IMR-90 (cell line): ENCODE measurements at regions not wholly inside any gene's neighbourhood (a gene's known extent, or its start where the extent isn't known, plus 50 kb on each side); places are given as distances from the start of the nearest gene placed in this dataset.

Experiments
- ATAC-seq: fragments of 200-7000 bp; cut with Tn5 transposase; 2 replicates; pipeline ENCODE4 v1.9.1; 2020; ENCODE audit warnings: low read depth, mild to moderate bottlenecking, moderate library complexity
- BruUV-seq: library from RNA; stranded (reverse); fragments of 400-500 nt; replicated peaks from 2 replicates; lab custom pipeline; 2021; lab: Mats Ljungman, UMichigan
- CTCF ChIA-PET: fragments of 300-600 bp; formaldehyde crosslinking; extraction: SDS; loops from one replicate; lab custom pipeline; 2021; ENCODE audit warnings: antibody characterized with exemption; lab: Yijun Ruan, JAX
- POLR2A ChIA-PET: fragments of 300-600 bp; sonication (Branson Sonifier 250); formaldehyde crosslinking; loops from one replicate; lab custom pipeline; 2022; ENCODE audit warnings: antibody characterized with exemption; ENCODE audit not compliant: unreplicated experiment; lab: Charles Lee
- DNase-seq: peaks from one replicate; pipeline ENCODE4 v3.0.0; 2013
- H2AFZ ChIP-seq: replicated peaks from 2 replicates; pipeline ENCODE3; 2013; ENCODE audit warnings: low read length, mild to moderate bottlenecking; ENCODE audit not compliant: poor library complexity
- H2AK5ac ChIP-seq: 2 replicates; pipeline ENCODE4 v1.6.1; 2013; ENCODE audit warnings: low read depth, low read length, inconsistent platforms
- H2AK9ac ChIP-seq: replicated peaks from 2 replicates; pipeline ENCODE3; 2013; ENCODE audit warnings: mild to moderate bottlenecking, low read depth, low read length, moderate library complexity; ENCODE audit not compliant: poor library complexity
- H2BK120ac ChIP-seq: 2 replicates; pipeline ENCODE4 v1.6.1; 2013; ENCODE audit warnings: low read depth, low read length, inconsistent platforms
- H2BK15ac ChIP-seq: 3 replicates; pipeline ENCODE4 v1.6.1; 2013; ENCODE audit warnings: low read depth, low read length, inconsistent platforms
- H2BK20ac ChIP-seq: 2 replicates; pipeline ENCODE4 v1.6.1; 2013; ENCODE audit warnings: low read depth, mild to moderate bottlenecking, inconsistent platforms, low read length, moderate library complexity
- H2BK5ac ChIP-seq: 2 replicates; pipeline ENCODE4 v1.6.1; 2013; ENCODE audit warnings: mild to moderate bottlenecking, low read depth, low read length, inconsistent platforms; ENCODE audit not compliant: poor library complexity, severe bottlenecking
- H3K14ac ChIP-seq: replicated peaks from 2 replicates; pipeline ENCODE4 v1.6.1; 2013; ENCODE audit warnings: low read depth, low read length, inconsistent platforms
- H3K18ac ChIP-seq: 2 replicates; pipeline ENCODE4 v1.6.1; 2013; ENCODE audit warnings: low read depth, low read length, control low read depth
- H3K23ac ChIP-seq: 2 replicates; pipeline ENCODE4 v1.6.1; 2013; ENCODE audit warnings: low read depth, low read length, inconsistent platforms
- H3K27ac ChIP-seq: 2 replicates; pipeline ENCODE4 v1.5.1; 2013; ENCODE audit warnings: mild to moderate bottlenecking, control low read depth, low read length; ENCODE audit not compliant: insufficient read depth
- H3K27me3 ChIP-seq: 2 replicates; pipeline ENCODE4 v1.6.1; 2013; ENCODE audit warnings: low read length; ENCODE audit not compliant: control insufficient read depth, insufficient read depth
- H3K36me3 ChIP-seq: 2 replicates; pipeline ENCODE4 v1.6.1; 2013; ENCODE audit warnings: low read length, mixed read lengths; ENCODE audit not compliant: control insufficient read depth, insufficient read depth
- H3K4ac ChIP-seq: 2 replicates; pipeline ENCODE4 v1.6.1; 2013; ENCODE audit warnings: low read depth, low read length, inconsistent platforms
- H3K4me1 ChIP-seq: 2 replicates; pipeline ENCODE4 v1.6.1; 2013; ENCODE audit warnings: low read length, mixed read lengths; ENCODE audit not compliant: control insufficient read depth, insufficient read depth
- H3K4me2 ChIP-seq: 2 replicates; pipeline ENCODE4 v1.6.1; 2013; ENCODE audit warnings: low read depth, mild to moderate bottlenecking, control low read depth, low read length, moderate library complexity
- H3K4me3 ChIP-seq: 2 replicates; pipeline ENCODE4 v1.5.1; 2013; ENCODE audit warnings: low read depth, mild to moderate bottlenecking, control low read depth, low read length, moderate library complexity; ENCODE audit not compliant: insufficient read depth
- H3K56ac ChIP-seq: 2 replicates; pipeline ENCODE4 v1.6.1; 2013; ENCODE audit warnings: low read length, inconsistent platforms; ENCODE audit not compliant: insufficient read depth; ENCODE audit errors: extremely low read depth
- H3K79me1 ChIP-seq, 2 experiments: 2 replicates each; pipeline ENCODE4 v1.6.1; 2013; ENCODE audit warnings: low read length in 2 of 2, inconsistent platforms in 1 of 2, low read depth in 1 of 2
- H3K9ac ChIP-seq: 2 replicates; pipeline ENCODE4 v1.6.1; 2013; ENCODE audit warnings: low read depth, low read length, control low read depth
- H3K9me1 ChIP-seq: 2 replicates; pipeline ENCODE4 v1.6.1; 2013; ENCODE audit warnings: low read length, inconsistent platforms; ENCODE audit not compliant: insufficient read depth
- H3K9me3 ChIP-seq: 2 replicates; pipeline ENCODE4 v1.6.1; 2013; ENCODE audit warnings: low read length; ENCODE audit not compliant: control insufficient read depth, insufficient read depth
- H4K20me1 ChIP-seq: 2 replicates; pipeline ENCODE4 v1.6.1; 2013; ENCODE audit warnings: low read length, inconsistent platforms; ENCODE audit not compliant: insufficient read depth
- H4K5ac ChIP-seq: 2 replicates; pipeline ENCODE4 v1.6.1; 2013; ENCODE audit warnings: mild to moderate bottlenecking, low read depth, low read length, control low read depth
- H4K8ac ChIP-seq, 2 experiments: 2 replicates each; pipeline ENCODE4 v1.6.1; 2013; ENCODE audit warnings: low read depth in 2 of 2, low read length in 2 of 2, control low read depth in 1 of 2, inconsistent platforms in 1 of 2
- H4K91ac ChIP-seq: 2 replicates; pipeline ENCODE4 v1.6.1; 2013; ENCODE audit warnings: low read depth, low read length, inconsistent platforms; ENCODE audit not compliant: insufficient read depth
- CEBPB ChIP-seq: IDR thresholded peaks from 2 replicates; pipeline ENCODE4 v1.6.1; 2012; ENCODE audit warnings: low read depth, low read length, improper control_type of control experiment
- CHD1 ChIP-seq: IDR thresholded peaks from 2 replicates; pipeline ENCODE4 v1.6.1; 2012; ENCODE audit warnings: low read depth, low read length, improper control_type of control experiment
- CTCF ChIP-seq: conservative IDR thresholded peaks from 2 replicates; pipeline ENCODE4 v1.5.1; 2012; ENCODE audit warnings: mild to moderate bottlenecking, low read depth, low read length, improper control_type of control experiment
- ELK1 ChIP-seq: fragments of 150-350 bp; IDR thresholded peaks from 2 replicates; pipeline ENCODE4 v1.6.1; 2016; ENCODE audit warnings: low read depth, mild to moderate bottlenecking, low read length, moderate library complexity, borderline replicate concordance
- FOS ChIP-seq: fragments of 150-350 bp; IDR thresholded peaks from 2 replicates; pipeline ENCODE4 v1.6.1; 2016; ENCODE audit warnings: low read depth, low read length
- MAZ ChIP-seq: IDR thresholded peaks from 2 replicates; pipeline ENCODE4 v1.6.1; 2012; ENCODE audit warnings: low read depth, mild to moderate bottlenecking, low read length, improper control_type of control experiment, moderate library complexity, borderline replicate concordance
- MXI1 ChIP-seq: IDR thresholded peaks from 2 replicates; pipeline ENCODE4 v1.6.1; 2012; ENCODE audit warnings: low read depth, mild to moderate bottlenecking, low read length, moderate library complexity, borderline replicate concordance
- NFE2L2 ChIP-seq: fragments of 150-350 bp; IDR thresholded peaks from 2 replicates; pipeline ENCODE4 v1.6.1; 2016; ENCODE audit warnings: low read depth, mild to moderate bottlenecking, low read length
- POLR2A ChIP-seq: IDR thresholded peaks from 2 replicates; pipeline ENCODE4 v1.6.1; 2012; ENCODE audit warnings: mild to moderate bottlenecking, low read depth, low read length
- RCOR1 ChIP-seq: IDR thresholded peaks from 2 replicates; pipeline ENCODE4 v1.6.1; 2012; ENCODE audit warnings: mild to moderate bottlenecking, low read length, improper control_type of control experiment; ENCODE audit not compliant: insufficient replicate concordance
- RFX5 ChIP-seq: IDR thresholded peaks from 2 replicates; pipeline ENCODE4 v1.8.0; 2012; ENCODE audit warnings: low read depth, mild to moderate bottlenecking, low read length, moderate library complexity
- SMC3 ChIP-seq: fragments of 150-350 bp; IDR thresholded peaks from 2 replicates; pipeline ENCODE4 v1.6.1; 2016; ENCODE audit warnings: low read depth, mild to moderate bottlenecking, antibody characterized with exemption, low read length, moderate library complexity
- whole genome bisulfite sequencing, 2 experiments: methylation state at CpG; one replicate each; pipeline versions ENCODE4 v1.1.5 to v1.1.7; 2013; ENCODE audit warnings: missing lambda C conversion rate in 2 of 2; ENCODE audit not compliant: insufficient read length in 1 of 2; ENCODE audit errors: extremely low coverage in 2 of 2; 5-methylcytosine and 5-hydroxymethylcytosine counted together
- dilution Hi-C: fragments of 300-500 bp; cut with HindIII; formaldehyde crosslinking; loops from one replicate; pipeline ENCODE4 v1.14.3; 2018; ENCODE audit warnings: low sequenced_read_pairs; ENCODE audit not compliant: unreplicated experiment
- in situ Hi-C: fragments of 300-500 bp; cut with MboI; formaldehyde crosslinking; loops from 3 replicates; pipeline ENCODE4 v1.14.3; 2019; ENCODE audit warnings: low sequenced_read_pairs, inconsistent platforms, mixed read lengths
- intact Hi-C: fragments of 100-400 bp; cut with micrococcal nuclease; formaldehyde crosslinking; loops from 2 replicates; pipeline ENCODE4 v1.10.0; 2022

- Histone ChIP-seq H4K8ac (no peak overlapping the region), H3K23ac (no peak overlapping the region), H4K20me1 (no peaks in the 10 kb centered on the region), H3K27me3 (no peaks in the 10 kb centered on the region), H3K4ac (no peak overlapping the region), H3K36me3 (no peaks in the 10 kb centered on the region), H3K18ac (no peak overlapping the region), H4K91ac (no peak overlapping the region), H2AFZ (no peak overlapping the region), H2AK9ac (no peak overlapping the region), H4K5ac (no peak overlapping the region), H3K14ac (no peak overlapping the region), H3K9ac (no peak overlapping the region), H2BK120ac (no peak overlapping the region), H3K9me1 (no peaks in the 10 kb centered on the region), H2BK5ac (no peak overlapping the region), H3K4me3 (no peak overlapping the region), H3K4me2 (no peak overlapping the region), H3K9me3 (0 out of 2 replicates have a peak, but pooled peaks cover 4% of the 10 kb centered on the region), H2BK20ac (no peak overlapping the region), H3K79me1 (no peaks in the 10 kb centered on the region), H2AK5ac (no peak overlapping the region), H2BK15ac (no peak overlapping the region), H3K27ac (no peak overlapping the region), H3K4me1 (no peaks in the 10 kb centered on the region), H3K56ac (no peak overlapping the region)
- ChIA-PET POLR2A (no interaction called here), CTCF (no interaction called here)
- no CpG with 5 or more reads among the region's 2 CpGs for WGBS, 2 experiments
- dilution Hi-C loops (no loop called here), in situ Hi-C loops (no loop called here), intact Hi-C loops (no loop called here)
- ATAC-seq = no peak
- DNase-seq = no peak
- no TSS peak for BruUV-seq
- TF ChIP-seq RCOR1 (no peak), ELK1 (no peak), CTCF (no peak), NFE2L2 (no peak), MAZ (no peak), CHD1 (no peak), POLR2A (no peak), CEBPB (no peak), SMC3 (no peak), RFX5 (no peak), FOS (no peak), MXI1 (no peak)
These were observed 332.1 kb upstream of the DACH1 start for GRCh38 chr13:72198967-72199560.
